WTC11 (cell line): ENCODE measurements at regions not wholly inside any gene's neighbourhood (a gene's known extent, or its start where the extent isn't known, plus 50 kb on each side); places are given as distances from the start of the nearest gene placed in this dataset.

Experiments used
- ATF3 ChIP-seq: sonication (generic); formaldehyde crosslinking; conservative IDR thresholded peaks from 2 replicates; pipeline ENCODE4 v1.8.1; 2022; ENCODE audit warnings: mild to moderate bottlenecking, missing genetic modification reagents
- CBFB ChIP-seq: sonication (generic); formaldehyde crosslinking; IDR thresholded peaks from 2 replicates; pipeline ENCODE4 v1.8.1; 2022; ENCODE audit warnings: mild to moderate bottlenecking, low read depth, missing genetic modification reagents
- CTCF ChIP-seq: fragments of 200-600 bp; IDR thresholded peaks from 2 replicates; pipeline ENCODE4 v1.8.0; 2022; ENCODE audit warnings: antibody characterized with exemption
- ESRRA ChIP-seq: sonication (generic); formaldehyde crosslinking; IDR thresholded peaks from 2 replicates; pipeline ENCODE4 v1.8.1; 2022; ENCODE audit warnings: mild to moderate bottlenecking, missing genetic modification reagents, borderline replicate concordance
- FOXK1 ChIP-seq: sonication (generic); formaldehyde crosslinking; IDR thresholded peaks from 2 replicates; pipeline ENCODE4 v1.8.0; 2022; ENCODE audit warnings: mild to moderate bottlenecking, moderate library complexity, missing genetic modification reagents
- FOXP1 ChIP-seq: sonication (generic); formaldehyde crosslinking; IDR thresholded peaks from 2 replicates; pipeline ENCODE4 v1.8.0; 2022; ENCODE audit warnings: missing genetic modification reagents, mild to moderate bottlenecking, moderate library complexity, borderline replicate concordance
- JUN ChIP-seq: sonication (generic); formaldehyde crosslinking; IDR thresholded peaks from 2 replicates; pipeline ENCODE4 v1.8.0; 2023; ENCODE audit warnings: mild to moderate bottlenecking, missing genetic modification reagents
- MAX ChIP-seq: sonication (generic); formaldehyde crosslinking; IDR thresholded peaks from 2 replicates; pipeline ENCODE4 v1.8.0; 2022; ENCODE audit warnings: mild to moderate bottlenecking, missing genetic modification reagents
- MLX ChIP-seq: sonication (generic); formaldehyde crosslinking; IDR thresholded peaks from 2 replicates; pipeline ENCODE4 v1.8.1; 2023; ENCODE audit warnings: mild to moderate bottlenecking, missing genetic modification reagents, moderate library complexity
- NR2C2 ChIP-seq: sonication (generic); formaldehyde crosslinking; IDR thresholded peaks from 2 replicates; pipeline ENCODE4 v1.8.0; 2022; ENCODE audit warnings: mild to moderate bottlenecking, missing genetic modification reagents
- SP1 ChIP-seq: sonication (generic); formaldehyde crosslinking; conservative IDR thresholded peaks from 2 replicates; pipeline ENCODE4 v1.8.1; 2022; ENCODE audit warnings: missing genetic modification reagents
- USF1 ChIP-seq: sonication (generic); formaldehyde crosslinking; IDR thresholded peaks from 2 replicates; pipeline ENCODE4 v1.8.0; 2022; ENCODE audit warnings: mild to moderate bottlenecking, missing genetic modification reagents
- ZNF121 ChIP-seq: sonication (generic); formaldehyde crosslinking; IDR thresholded peaks from 2 replicates; pipeline ENCODE4 v1.8.0; 2023; ENCODE audit warnings: missing genetic modification reagents

GRCh38 chr7:83861876-83862275, 212.9 kb upstream of the SEMA3E start:
- TF ChIP-seq CTCF (no peak), SP1 (no peak), ZNF121 (CRISPR knock-in tag) (no peak), ATF3 (CRISPR knock-in tag) (no peak), JUN (CRISPR knock-in tag) (no peak), MLX (CRISPR knock-in tag) (no peak), NR2C2 (CRISPR knock-in tag) (no peak), USF1 (CRISPR knock-in tag) (no peak), FOXK1 (CRISPR knock-in tag) (no peak), MAX (no peak), CBFB (CRISPR knock-in tag) (no peak), ESRRA (CRISPR knock-in tag) (no peak), FOXP1 (CRISPR knock-in tag) (no peak)
